ENCODE measurements at regions not wholly inside any gene's neighbourhood (a gene's known extent, or its start where the extent isn't known, plus 50 kb on each side); places are given as distances from the start of the nearest gene placed in this dataset.

- no peaks in the 10 kb centered on the region for H3K36me3 Mint-ChIP-seq (ENCODE audit: low read depth)
- H3K4me1 Mint-ChIP-seq, result no peaks in the 10 kb centered on the region
- H3K4me3 Mint-ChIP-seq, result no peak overlapping the region
- CTCF ChIA-PET, result no interaction called here
- DNase-seq, result no peak
- POLR2A ChIA-PET, result no interaction called here
- H3K9me3 Mint-ChIP-seq, result no peaks in the 10 kb centered on the region
- no peak overlapping the region for H3K27ac Mint-ChIP-seq
- no peaks in the 10 kb centered on the region for H3K27me3 Mint-ChIP-seq
These were observed 107.9 kb downstream of the WSCD1 start for GRCh38 chr17:6177941-6178694.
